NCI-H69 (cell line): ENCODE measurements at regions not wholly inside any gene's neighbourhood (a gene's known extent, or its start where the extent isn't known, plus 50 kb on each side); places are given as distances from the start of the nearest gene placed in this dataset.

ENCODE experiments used
- DNase-seq: peaks from one replicate; lab custom pipeline; 2025; lab: John Stamatoyannopoulos, UW

DNA sequence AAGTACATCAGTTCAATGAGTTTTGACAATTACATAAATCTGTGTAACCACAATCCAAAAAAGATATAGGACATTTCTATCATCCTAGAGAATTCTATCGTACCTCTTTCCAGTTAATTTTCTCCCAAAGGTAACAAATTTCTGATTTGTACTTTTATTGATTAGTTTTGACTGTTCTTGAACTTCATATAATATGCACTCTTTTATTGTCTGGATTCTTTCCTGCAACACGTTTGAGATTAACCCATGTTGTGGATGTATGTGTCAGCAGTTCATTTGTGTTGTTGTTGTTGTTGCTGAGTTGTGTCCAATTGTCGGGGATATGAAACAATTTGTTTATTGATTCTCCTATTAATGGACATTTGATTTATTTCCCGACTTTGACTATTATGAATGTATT lies 145.9 kb upstream of the WDR11 start:
- DNase-seq = no peak

DNA sequence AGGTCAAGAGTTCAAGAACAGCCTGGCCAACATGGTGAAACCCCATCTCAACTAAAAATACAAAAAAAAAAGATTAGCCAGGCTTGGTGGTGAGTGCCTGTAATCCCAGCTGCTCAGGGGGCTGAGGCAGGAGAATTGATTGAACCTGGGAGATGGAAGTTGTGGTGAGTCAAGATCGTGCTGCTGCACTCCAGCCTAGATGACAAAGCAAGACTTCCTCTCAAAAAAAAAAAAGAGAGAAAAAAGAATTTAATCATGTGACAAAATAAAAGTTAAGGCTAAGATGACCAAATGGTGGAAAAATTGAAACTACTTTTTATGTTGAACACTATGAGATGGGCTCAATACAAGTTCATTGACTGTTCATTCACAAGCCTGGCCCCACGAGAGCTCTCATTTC lies 141.1 kb upstream of the WDR11 start:
- no peak for DNase-seq

DNA sequence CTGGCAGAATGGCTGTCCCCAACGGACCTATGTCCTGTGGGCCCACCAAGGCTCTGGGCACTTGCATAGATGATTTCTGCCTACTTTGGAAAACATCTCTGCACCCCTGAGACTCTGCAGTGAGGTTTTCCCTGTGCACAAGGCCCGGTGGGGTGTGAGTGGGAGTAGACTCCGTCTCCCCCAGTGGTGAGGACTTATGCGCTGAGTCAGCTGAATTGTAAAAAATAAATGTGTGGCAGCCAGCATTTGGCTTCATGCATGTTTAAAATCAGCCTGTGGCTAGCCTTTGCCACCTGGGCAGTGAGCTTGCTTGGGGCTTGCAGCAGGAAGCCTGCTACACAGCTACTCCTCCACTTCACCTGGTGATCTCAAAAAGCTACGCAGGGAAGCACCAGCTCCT lies 139.3 kb upstream of the WDR11 start:
- DNase-seq = no peak

- no peak for DNase-seq
These were observed 137.5 kb upstream of the WDR11 start for GRCh38 chr10:120713573-120714205.

DNA sequence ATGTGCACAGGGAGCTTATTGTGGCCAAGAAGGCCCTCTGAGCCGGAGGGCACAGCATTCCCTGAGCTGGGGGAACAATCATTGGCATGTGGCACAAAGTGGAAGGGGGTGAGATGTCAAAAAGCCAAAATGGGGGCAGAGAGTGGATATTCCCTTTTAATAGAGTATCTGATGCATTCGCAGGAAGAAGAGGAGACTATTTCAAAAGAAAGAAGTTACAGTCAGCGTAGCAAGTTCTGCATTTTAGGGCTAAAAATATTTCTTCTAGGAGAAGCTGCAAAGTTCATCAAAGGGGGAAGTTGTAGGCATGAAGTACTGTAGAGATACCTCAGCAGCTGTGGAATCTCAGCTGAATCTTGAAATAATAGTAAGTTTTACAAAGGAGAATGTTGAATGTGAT lies 136.0 kb upstream of the WDR11 start:
- DNase-seq = no peak

GRCh38 chr10:120719333-120719732 lies 131.8 kb upstream of the WDR11 start:
- no peak for DNase-seq

GRCh38 chr10:120727001-120727400 lies 124.2 kb upstream of the WDR11 start:
- peak; percentile 57 for DNase-seq

GRCh38 chr10:120729547-120729946 lies 121.6 kb upstream of the WDR11 start:
- peak; percentile 85 for DNase-seq

DNA sequence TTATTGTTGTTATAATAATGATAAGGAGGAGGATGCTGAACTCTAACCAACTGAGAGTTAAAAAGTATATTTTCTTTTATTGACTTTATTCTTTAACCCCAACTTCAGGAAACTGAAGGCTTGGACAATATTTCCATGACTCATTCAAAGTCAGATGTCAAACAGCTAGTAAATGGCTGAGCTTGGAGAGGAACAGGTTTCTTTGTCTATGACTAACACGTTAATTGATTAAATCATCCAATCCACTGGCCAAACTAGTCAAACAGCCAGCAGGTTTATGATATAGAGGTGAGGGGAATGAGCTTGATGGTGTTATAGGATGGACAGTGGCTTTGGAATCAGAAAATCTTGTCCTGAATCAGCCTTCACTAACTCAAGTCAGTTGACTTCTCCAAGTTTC lies 119.1 kb upstream of the WDR11 start:
- DNase-seq = no peak

DNA sequence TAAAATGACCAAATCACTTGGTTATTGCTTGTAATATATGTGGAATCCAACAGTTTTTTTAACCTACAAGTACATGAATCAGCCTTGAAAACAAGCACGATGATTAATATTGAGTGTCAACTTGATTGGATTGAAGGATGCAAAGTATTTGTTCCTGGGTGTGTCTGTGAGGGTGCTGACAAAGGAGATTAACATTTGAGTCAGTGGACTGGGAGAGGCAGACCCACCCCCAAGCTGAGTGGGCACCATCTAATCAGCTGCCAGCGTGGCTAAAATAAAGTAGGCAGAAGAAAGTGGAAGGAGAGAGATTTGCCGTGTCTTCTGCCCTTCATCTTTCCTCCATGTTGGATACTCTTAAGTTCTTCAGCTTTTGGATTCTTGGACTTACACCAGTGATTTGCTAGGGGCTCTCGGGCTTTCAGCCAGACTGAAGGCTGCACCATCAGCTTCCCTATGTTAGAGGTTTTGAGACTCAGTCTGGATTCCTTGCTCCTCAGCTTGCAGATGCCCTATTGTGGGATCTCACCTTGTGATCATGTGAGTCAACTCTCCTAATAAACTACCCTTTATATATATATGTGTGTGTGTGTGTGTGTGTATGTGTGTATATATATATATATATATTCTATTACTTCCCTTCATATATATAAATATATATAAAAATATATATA lies 118.4 kb upstream of the WDR11 start:
- DNase-seq = peak; percentile 57

GRCh38 chr10:120734483-120735078 lies 116.6 kb upstream of the WDR11 start:
- DNase-seq = no peak

GRCh38 chr10:120735315-120735714 lies 115.8 kb upstream of the WDR11 start:
- DNase-seq = no peak

GRCh38 chr10:120735773-120736371 lies 115.3 kb upstream of the WDR11 start:
- DNase-seq = peak; percentile 30

- no peak for DNase-seq
These were observed 114.8 kb upstream of the WDR11 start for GRCh38 chr10:120736377-120736776.

GRCh38 chr10:120738658-120739057 lies 112.5 kb upstream of the WDR11 start:
- no peak for DNase-seq

- peak; percentile 93 for DNase-seq
These were observed 109.8 kb upstream of the WDR11 start for GRCh38 chr10:120741396-120741795.

DNA sequence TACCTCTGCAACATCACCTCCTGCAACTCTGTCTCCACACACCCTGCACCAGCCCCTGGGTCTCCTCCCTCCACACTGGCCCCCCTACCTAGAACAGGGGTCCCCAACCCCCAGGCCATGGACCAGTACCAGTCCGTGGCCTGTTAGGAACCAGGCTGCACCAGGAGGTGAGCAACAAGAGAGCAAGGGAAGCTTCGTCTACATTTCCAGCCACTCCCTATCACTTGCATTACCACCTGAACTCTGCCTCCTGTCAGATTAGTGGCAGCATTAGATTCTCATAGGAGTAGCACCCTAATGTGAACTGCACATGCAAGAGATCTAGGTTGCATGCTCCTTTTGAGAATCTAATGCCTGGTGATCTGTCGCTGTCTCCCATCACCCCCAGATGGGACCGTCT lies 108.8 kb upstream of the WDR11 start:
- DNase-seq = no peak

- peak; percentile 90 for DNase-seq
These were observed 107.1 kb upstream of the WDR11 start for GRCh38 chr10:120744040-120744439.

DNA sequence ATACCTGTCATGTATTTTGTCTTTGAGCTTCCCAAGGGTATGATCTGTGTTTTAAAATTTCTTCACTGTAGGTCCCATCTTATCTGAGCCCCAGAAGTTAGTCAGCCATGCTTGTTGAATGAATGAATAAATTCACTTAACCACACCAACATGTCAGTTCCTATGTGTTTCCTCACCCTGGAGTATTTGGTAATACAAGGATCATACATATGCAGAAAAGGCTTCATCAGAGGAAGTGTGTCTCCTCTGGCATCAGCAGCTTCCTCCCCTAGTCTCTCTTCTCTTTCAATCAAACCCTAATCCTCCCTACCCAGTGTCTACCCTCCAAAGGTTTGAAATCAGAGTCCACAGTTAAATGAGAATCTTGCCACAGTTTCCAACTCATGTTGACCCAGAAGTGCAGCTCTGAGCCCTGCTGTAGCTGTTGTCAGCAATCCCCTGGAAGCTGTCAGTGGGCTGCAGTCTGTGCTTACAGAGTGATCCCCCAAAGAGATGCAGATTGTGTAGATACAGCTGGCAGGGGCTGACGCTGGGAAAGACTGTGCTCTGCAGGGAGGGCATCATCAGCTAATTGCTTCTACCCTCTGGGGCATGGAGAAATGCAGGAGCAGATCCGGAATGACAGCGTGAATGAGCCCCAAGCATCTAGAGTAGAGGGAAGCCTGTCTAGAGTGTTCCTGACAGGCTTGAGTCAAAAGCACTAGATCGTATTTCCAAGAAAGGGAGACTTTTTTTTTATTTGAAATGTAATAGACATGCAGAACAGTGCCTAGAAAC lies 105.0 kb upstream of the WDR11 start:
- DNase-seq = peak; percentile 85

- peak; percentile 38 for DNase-seq
These were observed 102.6 kb upstream of the WDR11 start for GRCh38 chr10:120748519-120748918.

DNA sequence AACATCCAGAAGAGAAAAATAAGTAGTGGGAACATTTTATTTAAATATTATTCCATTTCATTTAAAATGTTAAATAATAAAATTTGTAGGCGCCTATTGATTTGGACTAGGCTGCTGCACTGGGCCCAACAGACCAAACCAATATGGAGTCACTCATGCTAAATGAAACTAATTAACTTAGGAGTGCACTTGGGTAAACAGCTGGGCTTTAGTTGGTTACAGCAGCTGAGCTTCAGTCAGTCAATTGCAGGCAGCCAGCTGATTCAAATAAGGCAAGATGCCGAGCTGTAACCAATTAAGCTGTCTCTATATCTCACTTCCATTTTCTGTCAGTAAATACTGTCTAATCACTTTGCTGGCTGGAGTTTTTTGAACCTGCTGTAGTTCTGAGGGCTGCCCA lies 102.1 kb upstream of the WDR11 start:
- peak; percentile 74 for DNase-seq

DNA sequence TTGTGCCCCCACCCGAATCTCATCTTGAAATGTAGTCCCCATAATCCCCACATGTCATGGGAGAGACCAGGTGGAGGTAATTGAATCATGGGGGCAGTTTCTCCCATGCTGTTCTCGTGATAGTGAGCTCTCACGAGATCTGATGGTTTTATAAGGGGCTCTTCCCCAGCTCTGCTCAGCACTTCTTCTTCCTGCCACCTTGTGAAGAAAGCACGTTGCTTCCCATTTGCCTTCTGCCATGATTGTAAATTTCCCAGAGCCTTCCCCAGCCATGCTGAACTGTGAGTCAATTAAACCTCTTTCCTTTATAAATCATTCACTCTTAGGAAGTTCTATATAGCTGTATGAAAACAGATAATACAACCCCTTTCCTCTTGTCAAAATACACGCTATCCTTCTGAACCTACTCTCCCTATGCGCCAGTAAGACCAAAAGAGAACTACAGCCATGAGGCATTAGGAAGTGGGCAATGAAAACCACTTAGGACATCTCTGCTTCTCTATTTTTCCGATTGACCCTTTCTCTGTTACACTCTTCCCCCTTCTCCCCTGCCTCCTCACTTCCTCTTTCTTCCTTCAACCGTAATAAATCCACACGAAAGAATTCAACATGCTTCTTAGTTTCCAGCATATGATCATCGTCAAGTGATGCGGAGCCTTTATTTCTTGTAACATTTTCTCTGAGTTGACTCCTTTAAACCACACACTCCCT lies 101.2 kb upstream of the WDR11 start:
- no peak for DNase-seq
